ENCODE measurements at regions not wholly inside any gene's neighbourhood (a gene's known extent, or its start where the extent isn't known, plus 50 kb on each side); places are given as distances from the start of the nearest gene placed in this dataset.

- TF ChIP-seq POLR2A (IDR thresholded peaks at IDR 0.05) (no peak), CTCF (IDR thresholded peaks at IDR 0.05) (no peak)
- Histone ChIP-seq H3K4me1 (no peaks in the 10 kb centered on the region), H3K4me3 (no peak overlapping the region), H3K36me3 (no peaks in the 10 kb centered on the region), H3K27me3 (peaks cover 0 to 57% (median 11%) of the 10 kb centered on the region in 9 donors), H3K27ac (no peak overlapping the region), H3K9me3 (no peaks in the 10 kb centered on the region)
- 86 to 90% (median 88%) methylated on average over 15 of the region's 15 CpGs for WGBS, 4 donors
- no peak for ATAC-seq
- DNase-seq, result peak in 1 of 5 donors; percentile 9
- intact Hi-C loops (cut with DNase I), result loop anchor here in 1 of 10 donors (10.0 kb wide), 1 partner anchor 208 kb away; the partner anchor contains the start of gene MMP17
Observed at GRCh38 chr12:131617179-131617578, 93.7 kb upstream of the SFSWAP start.

GRCh38 chr12:131617596-131618302, 93.1 kb upstream of the SFSWAP start:
- Histone ChIP-seq H3K4me1 (no peaks in the 10 kb centered on the region), H3K27ac (no peak overlapping the region), H3K27me3 (peaks cover 0 to 62% (median 13%) of the 10 kb centered on the region in 9 donors), H3K36me3 (no peaks in the 10 kb centered on the region), H3K4me3 (no peak overlapping the region), H3K9me3 (no peaks in the 10 kb centered on the region)
- 70 to 80% (median 74%) methylated on average over 15 to 23 of the region's 23 CpGs for WGBS, 4 donors
- ATAC-seq, result no peak
- DNase-seq, result peak in 1 of 5 donors; percentile 10
- no peak for TF ChIP-seq POLR2A (IDR thresholded peaks at IDR 0.05)
- TF ChIP-seq CTCF (IDR thresholded peaks at IDR 0.05), result no peak
- intact Hi-C loops (cut with DNase I), result loop anchor here in 1 of 10 donors (10.0 kb wide), 1 partner anchor 207 kb away; the partner anchor contains the start of gene MMP17

- no peak overlapping the region for H3K27ac ChIP-seq
- DNase-seq, result peak in 1 of 5 donors; percentile 14
- H3K4me1 ChIP-seq, result no peaks in the 10 kb centered on the region
- WGBS, 4 donors, result 17 to 20% (median 19%) methylated on average over 13 to 14 of the region's 14 CpGs
- H3K27me3 ChIP-seq, result peaks cover 0 to 63% (median 13%) of the 10 kb centered on the region in 9 donors
- no peak overlapping the region for H3K4me3 ChIP-seq
- no peak for ATAC-seq
- intact Hi-C loops (cut with DNase I), result loop anchor here in 1 of 10 donors (10.0 kb wide), 1 partner anchor 207 kb away; the partner anchor contains the start of gene MMP17
- H3K36me3 ChIP-seq, result no peaks in the 10 kb centered on the region
- TF ChIP-seq POLR2A (IDR thresholded peaks at IDR 0.05) (no peak), CTCF (IDR thresholded peaks at IDR 0.05) (no peak)
- no peaks in the 10 kb centered on the region for H3K9me3 ChIP-seq
Observed at GRCh38 chr12:131618303-131618658, 92.6 kb upstream of the SFSWAP start.

GRCh38 chr12:131618701-131619100, 92.2 kb upstream of the SFSWAP start:
- H3K4me1 ChIP-seq, result no peaks in the 10 kb centered on the region
- TF ChIP-seq POLR2A (IDR thresholded peaks at IDR 0.05), result no peak
- TF ChIP-seq CTCF (IDR thresholded peaks at IDR 0.05), result no peak
- intact Hi-C loops (cut with DNase I), result loop anchor here in 1 of 10 donors (10.0 kb wide), 1 partner anchor 206 kb away; the partner anchor contains the start of gene MMP17
- H3K4me3 ChIP-seq, result no peak overlapping the region
- DNase-seq (no peak), ATAC-seq (no peak)
- H3K9me3 ChIP-seq, result no peaks in the 10 kb centered on the region
- WGBS, 4 donors, result 39 to 47% (median 42%) methylated on average over 6 of the region's 6 CpGs
- H3K27ac ChIP-seq, result no peak overlapping the region
- peaks cover 0 to 63% (median 13%) of the 10 kb centered on the region in 9 donors for H3K27me3 ChIP-seq
- H3K36me3 ChIP-seq, result no peaks in the 10 kb centered on the region
